UCSD-AML1 (cell line): ENCODE measurements at regions not wholly inside any gene's neighbourhood (a gene's known extent, or its start where the extent isn't known, plus 50 kb on each side); places are given as distances from the start of the nearest gene placed in this dataset.

ENCODE experiments used
- DNase-seq: peaks from one replicate; lab custom pipeline; 2025; ENCODE audit not compliant: unreplicated experiment; lab: John Stamatoyannopoulos, UW

DNA sequence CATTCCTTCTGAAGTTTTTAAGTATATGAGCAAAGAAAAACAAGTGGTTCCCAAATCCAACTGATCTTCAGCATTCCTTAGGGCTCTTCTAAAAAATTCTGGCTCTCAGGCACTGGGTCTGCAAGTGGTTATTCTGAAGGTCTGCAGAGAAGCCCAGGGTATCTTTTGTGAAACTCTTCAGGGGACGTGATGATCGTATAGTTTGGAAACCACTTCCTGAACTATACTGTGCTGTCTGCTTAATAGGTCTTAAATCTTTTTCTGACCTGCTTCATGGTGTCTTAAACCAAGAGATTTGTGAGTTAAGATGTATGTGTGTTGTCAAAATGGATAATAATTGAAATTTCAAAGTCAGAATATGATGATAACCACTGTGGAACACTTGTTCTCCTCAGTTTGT is 115.5 kb downstream of the LHX9 start:
- DNase-seq = no peak

DNA sequence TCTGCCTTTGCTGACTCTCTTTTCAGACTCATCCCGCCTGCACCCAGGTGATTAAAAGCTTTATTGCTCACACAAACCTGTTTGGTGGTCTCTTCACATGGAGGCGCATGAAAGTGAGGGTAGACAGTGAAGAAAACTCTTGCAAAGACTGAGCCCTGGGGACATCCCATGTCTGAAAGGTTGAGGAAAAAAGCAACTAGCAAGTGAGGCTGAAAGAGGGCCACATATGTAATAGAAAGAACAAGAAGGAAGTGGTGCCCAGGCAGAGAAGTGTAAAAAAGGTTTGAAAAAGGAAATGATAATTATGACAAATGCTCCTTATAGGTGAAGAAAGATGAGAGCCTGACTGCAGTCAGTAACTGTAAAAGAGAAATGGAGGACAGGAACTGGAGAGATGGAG is 115.9 kb upstream of the NEK7 start:
- DNase-seq = no peak

DNA sequence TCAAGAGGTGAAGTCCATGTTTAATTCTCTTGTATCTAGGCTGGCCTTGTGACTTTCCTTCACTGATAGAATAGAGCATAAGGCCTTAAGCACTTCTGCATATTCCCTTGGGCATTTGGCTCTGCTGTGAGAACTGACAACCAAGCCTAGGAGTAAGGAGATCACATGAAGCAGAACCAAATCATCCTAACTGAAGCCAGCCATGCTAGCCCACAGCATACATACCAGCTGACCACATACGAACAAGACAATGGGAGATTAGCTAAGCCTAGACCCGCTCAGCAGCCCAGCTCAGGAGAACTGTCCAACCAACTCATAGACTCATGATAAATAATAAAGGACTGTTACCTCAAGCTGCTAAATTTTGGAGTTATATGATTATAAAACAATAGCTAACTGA is 114.6 kb upstream of the NEK7 start:
- DNase-seq = no peak

DNA sequence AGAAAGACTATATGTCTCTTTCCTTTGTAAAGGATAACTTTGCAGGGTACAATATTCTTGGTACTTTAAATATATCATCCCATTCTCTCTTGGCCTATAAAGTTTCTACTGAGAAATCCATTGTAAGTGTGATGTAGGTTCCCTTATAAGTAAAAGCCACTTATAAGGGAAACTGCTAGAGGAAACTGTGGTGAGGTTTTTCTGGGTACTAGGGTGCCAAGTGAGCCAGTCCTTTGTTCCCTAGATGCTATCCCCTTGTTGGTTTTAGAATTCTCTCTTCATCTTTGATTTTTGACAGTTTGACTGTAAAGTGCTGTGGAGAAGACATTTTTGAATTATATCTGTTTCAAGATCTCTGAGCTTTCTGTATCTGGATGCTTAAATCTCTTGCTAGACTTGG is 108.9 kb upstream of the NEK7 start:
- no peak for DNase-seq

DNA sequence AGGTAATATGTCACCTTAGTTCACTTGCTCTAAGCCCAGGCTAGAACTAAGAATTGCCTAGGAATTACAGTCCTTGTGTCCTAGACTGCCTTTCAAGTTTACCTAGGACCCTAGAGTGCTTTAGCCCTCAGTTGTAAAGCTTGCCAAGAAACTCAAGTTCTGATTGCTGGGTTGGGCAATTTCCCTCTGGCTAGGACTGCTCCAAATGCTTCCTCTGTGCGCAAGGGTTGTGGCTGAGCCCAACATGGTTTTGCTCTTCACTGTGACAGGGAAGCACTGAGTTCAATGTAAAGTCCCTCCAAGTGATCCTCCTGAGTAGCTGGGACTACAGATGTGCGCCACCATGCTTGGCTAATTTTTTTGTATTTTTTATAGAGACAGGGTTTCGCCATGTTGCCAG is 102.3 kb upstream of the NEK7 start:
- DNase-seq = peak; percentile 4

DNA sequence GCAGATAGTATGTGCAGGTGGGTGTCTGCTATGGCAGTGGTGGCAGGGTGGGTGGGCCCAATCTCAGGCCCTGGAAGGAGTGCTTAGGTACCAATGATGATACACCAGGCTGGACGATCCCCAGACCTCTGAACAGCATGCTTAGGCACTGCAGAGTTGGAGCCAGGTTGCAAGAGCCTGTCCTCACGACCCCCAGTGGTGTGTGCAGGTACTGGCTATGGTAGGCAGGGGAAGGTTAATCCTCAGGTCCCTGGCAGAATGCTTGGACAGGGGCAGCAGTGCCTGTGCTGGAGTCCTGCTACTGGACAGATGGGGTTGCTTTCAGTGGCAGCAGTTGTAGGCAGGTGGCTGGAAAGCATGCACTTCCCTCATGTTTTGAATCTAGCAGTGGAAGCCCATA is 100.5 kb upstream of the NEK7 start:
- DNase-seq = peak; percentile 6

DNA sequence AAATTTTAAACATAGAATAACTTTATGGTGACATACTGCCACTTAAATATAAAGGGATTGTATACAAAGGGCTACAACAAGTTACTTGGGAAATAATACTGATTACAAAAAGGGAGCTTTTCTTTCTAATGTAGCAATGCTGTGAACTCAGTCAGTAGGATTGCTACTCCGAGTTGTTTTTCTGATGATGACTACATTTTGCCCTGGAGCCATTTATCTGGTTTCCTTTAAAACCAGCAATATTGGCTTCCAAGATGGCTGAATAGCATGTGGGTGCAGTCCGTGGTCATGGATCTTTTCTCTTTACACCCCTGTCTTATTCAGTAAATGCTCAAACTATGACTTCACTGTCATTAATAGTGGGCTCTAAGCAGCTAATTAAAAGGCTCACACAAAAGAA is 92.6 kb upstream of the NEK7 start:
- DNase-seq = no peak

DNA sequence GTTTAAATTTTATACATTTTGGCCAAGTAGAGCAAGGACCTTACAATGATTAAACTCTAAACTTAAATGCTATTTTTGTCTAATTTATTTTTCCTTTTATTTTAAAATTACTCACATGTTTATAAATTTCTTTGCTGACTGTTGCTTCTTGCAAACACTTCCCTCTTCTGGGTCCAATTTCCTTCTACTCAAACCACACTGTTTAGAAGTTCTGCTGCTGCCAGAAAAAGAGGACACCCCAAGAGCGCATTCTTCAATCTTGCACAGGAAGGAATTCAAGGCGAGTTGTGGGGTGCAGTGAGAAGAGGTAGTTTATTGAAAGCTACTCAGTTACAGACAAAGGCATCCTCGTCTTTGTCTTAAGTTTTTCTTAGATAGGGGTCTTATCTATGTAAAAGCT is 88.5 kb upstream of the NEK7 start:
- DNase-seq = peak; percentile 9

DNA sequence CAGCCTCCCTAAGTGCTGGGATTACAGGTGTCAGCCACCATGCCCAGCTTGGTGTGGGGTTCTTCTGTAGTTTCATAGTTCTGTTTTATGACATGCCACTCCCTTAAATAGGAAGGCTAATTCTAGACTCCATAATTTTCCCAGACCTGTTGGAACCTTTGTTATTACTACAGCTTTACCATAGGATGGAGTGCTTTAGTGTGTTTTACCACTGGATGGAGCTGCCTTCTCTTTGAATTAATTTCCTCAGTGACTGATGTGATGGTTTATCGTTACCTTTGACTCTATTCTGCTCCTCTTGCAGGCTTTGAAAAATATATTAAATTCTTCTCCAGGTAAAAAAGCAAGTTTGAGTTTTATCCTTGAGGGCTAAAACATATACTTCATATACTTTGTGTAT is 84.6 kb upstream of the NEK7 start:
- no peak for DNase-seq

DNA sequence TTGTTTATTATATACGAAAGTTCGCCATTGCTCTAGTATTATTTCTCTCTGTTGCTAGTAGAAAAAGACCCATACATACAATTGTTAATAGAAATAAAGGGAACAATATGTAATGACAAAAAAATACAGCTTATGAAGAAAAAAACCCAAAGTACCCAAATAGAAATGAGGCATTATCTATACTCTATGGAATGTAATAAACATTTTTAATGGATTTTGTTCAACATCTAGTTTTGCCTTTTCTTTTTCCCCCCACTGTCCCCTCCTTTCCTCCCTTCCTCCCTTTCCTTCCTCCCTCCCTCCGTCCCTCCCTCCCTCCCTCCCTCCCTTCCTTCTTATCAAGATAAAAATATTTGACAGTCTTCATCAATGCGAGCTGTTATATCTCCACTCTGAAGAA is 81.5 kb upstream of the NEK7 start:
- no peak for DNase-seq

DNA sequence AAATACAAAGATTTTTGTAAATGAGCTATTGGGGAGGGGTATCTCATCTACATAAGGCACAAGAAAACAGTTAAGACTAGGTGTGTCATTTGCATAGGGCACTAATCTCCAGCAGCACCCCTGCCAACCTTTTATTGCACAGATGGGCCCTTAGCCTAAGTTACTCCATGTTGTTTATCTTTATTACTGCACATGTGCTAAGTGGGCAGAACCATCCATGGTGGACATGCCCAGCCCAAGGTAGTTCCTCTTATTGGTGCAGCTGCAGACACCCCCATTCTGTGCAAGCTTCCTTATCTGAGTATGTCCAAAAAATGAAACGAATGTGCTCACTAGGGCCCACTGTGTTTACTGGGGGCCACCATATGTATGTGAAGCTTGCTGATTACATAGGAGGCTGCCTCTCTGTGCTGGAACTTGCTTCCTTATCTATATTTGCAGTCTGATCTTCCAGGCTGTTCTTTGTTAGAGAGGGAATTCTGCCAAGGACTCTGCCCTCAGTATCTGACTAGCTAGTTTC is 77.3 kb upstream of the NEK7 start:
- peak; percentile 8 for DNase-seq

DNA sequence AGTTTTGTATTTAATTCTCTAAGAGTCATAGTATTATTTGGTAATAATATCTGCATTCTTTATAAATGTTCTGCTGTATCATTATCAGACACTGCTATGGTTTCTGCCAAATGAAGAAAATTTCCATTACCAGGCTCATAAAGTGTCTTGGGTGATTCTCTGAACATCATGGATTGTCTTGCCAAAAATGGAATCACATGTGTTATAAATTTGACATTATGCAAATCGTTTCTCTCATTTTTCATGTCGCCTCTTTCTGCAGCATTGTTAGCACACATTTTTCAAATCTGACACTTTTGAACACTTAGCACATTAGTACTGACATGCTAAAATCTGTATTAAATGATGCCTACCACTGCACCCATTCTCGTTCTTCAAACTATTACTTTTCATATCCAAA is 74.2 kb upstream of the NEK7 start:
- no peak for DNase-seq

DNA sequence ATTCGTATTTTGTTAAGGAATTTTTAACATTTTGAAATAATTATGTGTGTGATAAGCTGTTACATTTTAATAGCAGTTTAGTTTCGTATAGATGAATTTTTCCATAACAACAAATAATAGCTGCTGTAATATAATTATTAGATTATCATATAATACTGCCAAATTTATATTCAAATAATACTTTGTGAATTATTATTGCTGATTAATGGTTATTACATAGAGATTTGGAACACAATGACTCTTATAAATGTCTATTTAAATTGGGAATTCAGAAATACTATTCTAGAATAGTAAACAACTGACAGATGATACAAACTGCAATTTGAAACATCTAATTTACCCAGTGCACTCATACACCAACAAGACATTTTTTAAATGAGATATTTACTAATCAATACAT is 73.2 kb upstream of the NEK7 start:
- no peak for DNase-seq

DNA sequence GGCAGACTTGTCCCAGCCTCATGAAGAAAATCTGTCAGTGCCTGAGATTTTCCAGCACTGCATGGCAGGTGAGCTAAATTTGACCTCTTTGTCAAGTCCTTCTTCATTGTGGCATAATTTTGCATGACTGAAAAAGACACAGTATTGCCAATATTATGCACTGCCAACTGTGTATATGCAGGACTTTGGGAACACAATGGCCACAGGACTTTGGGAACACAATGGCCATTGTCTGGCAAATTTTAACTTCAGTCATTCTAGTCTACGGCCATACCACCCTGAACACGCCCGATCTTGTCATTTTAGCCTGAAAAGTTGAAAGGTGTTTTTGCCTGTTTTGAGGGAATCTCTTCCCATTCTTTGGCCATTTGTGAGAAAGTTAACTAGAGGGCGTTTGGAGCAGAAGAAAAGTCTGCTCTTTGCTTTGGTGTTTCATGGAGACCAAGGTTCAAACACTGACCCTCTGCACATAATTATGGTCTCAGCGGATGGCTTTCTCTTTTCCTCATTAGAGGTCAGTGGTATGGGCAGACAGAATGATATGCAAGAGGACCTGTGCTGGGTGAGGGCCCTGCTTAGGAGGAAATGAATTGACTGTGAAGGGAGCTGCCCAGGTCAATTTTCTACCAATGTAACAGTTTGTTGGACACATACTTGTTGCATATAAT is 72.4 kb upstream of the NEK7 start:
- DNase-seq = no peak

DNA sequence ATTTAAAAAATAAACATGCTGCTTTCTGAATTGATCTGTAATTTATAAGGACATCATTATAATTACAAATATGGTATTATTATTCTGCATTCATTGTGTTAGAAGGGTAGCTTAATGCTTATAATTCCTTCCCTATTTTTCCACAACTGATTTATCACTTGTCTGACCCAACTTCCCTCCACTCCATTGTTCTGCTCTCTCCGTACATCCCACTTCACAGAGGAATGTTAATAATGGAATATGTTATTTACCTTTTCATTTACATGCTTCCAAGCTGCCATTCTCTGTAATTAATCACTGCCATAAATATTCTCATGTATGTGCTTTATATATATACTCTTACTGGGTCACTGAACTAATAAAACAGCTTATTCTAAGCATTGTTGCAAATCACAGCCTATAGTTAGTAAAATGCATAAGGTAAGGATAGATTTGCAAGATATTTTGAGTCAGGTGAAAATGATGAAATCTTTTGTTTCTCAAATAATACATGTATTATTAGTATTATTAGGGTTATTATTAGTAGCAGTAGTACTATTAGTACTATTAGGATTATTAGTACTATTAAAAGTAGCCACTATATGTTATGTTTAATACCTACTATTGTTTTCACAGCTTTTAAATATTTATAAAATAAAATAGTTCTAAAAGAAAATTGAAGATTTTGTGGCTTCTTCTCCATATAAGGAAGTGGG is 70.6 kb upstream of the NEK7 start:
- no peak for DNase-seq

DNA sequence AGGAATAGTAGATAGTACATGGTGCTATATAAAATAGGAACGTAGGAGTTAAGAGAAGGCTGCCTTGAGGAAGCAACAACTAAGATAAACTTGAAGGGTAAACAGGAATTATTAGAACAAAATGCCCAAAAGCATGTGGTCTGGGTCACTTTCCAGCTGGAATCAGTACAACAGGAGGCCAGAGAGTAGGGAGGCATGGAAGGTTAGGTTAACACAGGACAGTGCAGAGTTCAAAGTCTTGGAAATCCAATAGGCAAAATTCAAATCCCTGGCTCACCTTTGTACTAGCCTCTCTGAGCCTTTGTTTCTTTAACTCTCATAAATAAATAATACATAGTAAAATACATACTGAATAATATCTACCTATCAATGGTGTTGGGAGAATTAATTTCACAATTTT is 69.0 kb upstream of the NEK7 start:
- no peak for DNase-seq

DNA sequence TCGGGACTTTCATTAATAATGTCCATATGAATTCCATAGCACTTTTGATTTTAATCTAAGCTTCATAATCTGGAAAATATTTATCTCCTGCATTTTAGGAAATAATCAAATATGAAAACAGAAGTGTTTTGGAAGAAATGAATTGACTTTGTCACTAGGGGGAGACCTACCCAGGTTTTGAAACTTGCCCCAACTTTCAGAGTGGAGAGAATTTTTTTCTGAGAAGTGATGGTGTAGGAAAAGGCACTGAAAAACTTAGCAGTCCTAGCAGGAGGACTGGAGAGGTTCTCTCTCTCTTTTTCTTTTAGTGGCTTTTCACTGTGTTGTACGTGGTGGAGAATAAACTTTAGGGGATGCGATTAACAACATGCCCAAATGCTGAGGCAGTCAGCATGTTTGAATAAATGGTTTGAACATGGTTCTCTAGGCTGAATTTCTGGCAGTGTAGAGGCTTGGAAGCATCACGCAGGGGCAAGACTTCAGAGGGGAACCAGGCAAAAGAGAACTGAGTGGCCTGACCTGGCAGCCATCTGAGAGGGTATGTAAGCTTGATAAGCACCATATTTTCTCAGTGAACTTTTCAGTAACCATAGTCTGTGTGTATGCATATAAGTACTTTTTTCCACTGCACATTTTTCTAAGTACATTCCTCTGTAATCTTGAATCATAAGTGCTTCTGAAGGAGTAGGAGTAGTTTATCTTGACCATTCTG is 68.3 kb upstream of the NEK7 start:
- peak; percentile 47 for DNase-seq

DNA sequence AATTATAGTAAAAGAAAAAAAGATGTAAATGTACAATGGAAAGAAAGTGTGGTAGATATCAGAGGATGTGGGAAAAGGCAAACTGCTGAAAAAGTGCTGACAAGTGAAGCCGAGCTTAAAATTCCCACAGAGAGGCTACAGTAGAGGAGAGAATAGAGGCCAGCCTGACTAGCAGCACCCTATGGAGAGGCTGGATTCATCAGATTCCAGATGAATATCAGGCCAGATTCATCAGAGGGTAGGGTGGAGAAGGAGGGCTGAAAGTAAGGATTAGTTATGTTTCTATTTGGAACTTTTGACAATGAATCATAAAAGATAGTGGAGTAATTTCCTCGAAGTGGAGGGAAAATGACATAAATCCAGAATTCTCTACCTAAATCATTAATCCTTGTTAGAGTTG is 60.4 kb upstream of the NEK7 start:
- DNase-seq = no peak

DNA sequence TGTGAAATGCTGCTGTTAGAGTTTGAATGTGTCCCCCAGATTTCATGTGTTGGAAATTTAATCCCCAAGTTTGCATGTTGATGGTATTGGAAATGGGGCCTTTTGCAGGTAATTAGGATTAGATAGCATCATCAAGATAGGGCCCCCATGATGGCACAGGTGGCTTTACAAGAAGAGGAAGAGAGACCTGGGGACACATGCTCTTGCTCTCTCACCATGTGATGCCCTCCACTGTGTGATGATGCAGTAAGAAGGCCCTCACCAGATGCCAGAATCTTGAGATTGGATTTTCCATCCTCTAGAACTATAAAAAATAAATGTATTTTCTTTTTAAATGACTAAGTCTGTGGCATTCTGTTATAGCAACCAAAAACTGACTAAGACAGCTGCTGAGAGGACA is 57.0 kb upstream of the NEK7 start:
- DNase-seq = no peak

DNA sequence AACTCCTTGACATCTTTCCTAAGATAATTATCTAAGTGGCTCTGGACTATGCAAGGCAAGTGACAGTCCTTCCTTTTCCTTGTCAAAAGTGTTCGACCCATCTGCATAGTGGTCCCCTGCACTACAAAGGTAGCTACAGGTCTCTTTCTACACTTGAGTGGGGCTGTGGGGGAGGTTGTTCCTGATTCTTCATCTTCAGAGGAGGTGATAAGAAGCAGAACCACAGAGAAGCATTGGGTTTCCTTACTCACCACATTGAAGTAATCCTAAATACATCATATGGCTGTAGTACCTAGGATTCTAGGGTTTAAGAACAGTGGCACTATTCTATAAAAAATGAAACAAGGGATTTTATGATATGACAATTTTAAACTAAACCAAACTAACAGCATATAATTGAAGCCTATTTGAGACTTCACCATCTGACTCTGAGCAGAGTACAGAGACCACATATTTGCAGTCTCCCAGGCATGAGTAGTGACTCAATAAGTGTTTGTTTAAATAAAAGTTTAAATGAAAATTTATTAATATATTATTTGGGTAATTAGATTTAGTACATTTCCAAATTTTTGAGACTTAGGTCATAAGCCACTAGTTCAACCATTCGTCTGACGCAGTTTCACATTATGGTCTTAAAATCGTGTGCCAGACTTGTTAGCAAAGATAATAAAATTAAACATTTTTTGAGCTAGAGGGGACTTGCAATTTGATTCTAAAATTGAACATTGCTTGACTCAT is 54.9 kb upstream of the NEK7 start:
- DNase-seq = peak; percentile 4

DNA sequence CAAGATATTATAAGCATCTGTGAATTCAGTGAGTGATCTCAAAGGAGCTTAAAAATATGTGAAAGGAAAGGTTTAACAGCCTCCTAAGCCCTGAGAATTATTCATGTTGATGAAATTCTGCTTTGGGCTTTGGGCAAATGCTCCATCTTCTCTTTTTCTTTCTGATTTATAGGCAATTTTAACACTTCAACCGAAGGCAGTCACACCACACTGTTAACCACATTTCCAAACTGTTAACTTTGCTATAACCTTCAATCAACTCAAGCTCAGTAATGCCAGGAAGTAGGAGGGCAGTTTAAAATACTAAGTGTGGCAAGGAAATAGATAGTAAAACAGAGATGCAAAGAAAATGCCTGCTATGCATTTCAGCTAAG is 54.4 kb upstream of the NEK7 start:
- DNase-seq = no peak

DNA sequence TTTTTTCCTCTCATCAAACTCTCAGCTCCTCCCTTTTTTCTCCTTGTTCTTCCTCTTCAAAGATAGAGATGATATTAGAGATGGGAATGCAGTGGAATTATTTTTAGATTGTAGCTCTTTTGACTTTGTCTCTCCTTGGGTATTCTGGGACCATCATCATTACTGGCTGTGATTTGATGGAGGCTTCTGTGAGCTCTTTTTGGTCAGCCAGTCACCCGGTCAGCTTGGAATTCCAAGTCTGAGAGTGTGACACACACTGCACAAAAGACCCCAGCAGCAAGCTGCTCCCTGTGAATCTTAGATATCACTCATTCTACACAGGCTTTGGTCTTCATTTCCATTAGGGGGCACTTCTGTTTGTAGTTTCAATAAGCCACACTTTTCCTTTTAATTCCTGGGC is 51.6 kb upstream of the NEK7 start:
- DNase-seq = no peak
